ENCODE measurements at regions not wholly inside any gene's neighbourhood (a gene's known extent, or its start where the extent isn't known, plus 50 kb on each side); places are given as distances from the start of the nearest gene placed in this dataset.

- H3K4me1 ChIP-seq (ENCODE audit: control insufficient read depth, low read depth, low read length), result peaks cover 22% of the 10 kb centered on the region
- no peak overlapping the region for H3K9ac ChIP-seq (ENCODE audit: low read length)
- no peak overlapping the region for H3K4me3 ChIP-seq (ENCODE audit: low read length)
- peaks cover 19% of the 10 kb centered on the region for H3K27me3 ChIP-seq (ENCODE audit: control insufficient read depth, insufficient read depth, low read length)
- H3K27ac ChIP-seq (ENCODE audit: low read length), result no peak overlapping the region
- no peaks in the 10 kb centered on the region for H3K9me3 ChIP-seq (ENCODE audit: control insufficient read depth, low read depth, low read length)
- no peaks in the 10 kb centered on the region for H3K36me3 ChIP-seq (ENCODE audit: control insufficient read depth, low read depth, low read length)
These were observed 352.6 kb upstream of the FAM241A start for GRCh38 chr4:111792632-111793031.

GRCh38 chr4:111793433-111794091 lies 351.7 kb upstream of the FAM241A start:
- Histone ChIP-seq H3K36me3 (ENCODE audit: control insufficient read depth, low read depth, low read length) (no peaks in the 10 kb centered on the region), H3K4me3 (ENCODE audit: low read length) (no peak overlapping the region), H3K4me1 (ENCODE audit: control insufficient read depth, low read depth, low read length) (peaks cover 15% of the 10 kb centered on the region), H3K9ac (ENCODE audit: low read length) (no peak overlapping the region), H3K27ac (ENCODE audit: low read length) (no peak overlapping the region), H3K9me3 (ENCODE audit: control insufficient read depth, low read depth, low read length) (no peaks in the 10 kb centered on the region), H3K27me3 (ENCODE audit: control insufficient read depth, insufficient read depth, low read length) (peaks cover 14% of the 10 kb centered on the region)

GRCh38 chr4:111797455-111798163 lies 347.6 kb upstream of the FAM241A start:
- Histone ChIP-seq H3K4me3 (ENCODE audit: low read length) (no peak overlapping the region), H3K27ac (ENCODE audit: low read length) (no peak overlapping the region), H3K27me3 (ENCODE audit: control insufficient read depth, insufficient read depth, low read length) (no peaks in the 10 kb centered on the region), H3K9ac (ENCODE audit: low read length) (no peak overlapping the region), H3K4me1 (ENCODE audit: control insufficient read depth, low read depth, low read length) (peaks cover 15% of the 10 kb centered on the region), H3K36me3 (ENCODE audit: control insufficient read depth, low read depth, low read length) (no peaks in the 10 kb centered on the region), H3K9me3 (ENCODE audit: control insufficient read depth, low read depth, low read length) (no peaks in the 10 kb centered on the region)

GRCh38 chr4:111798840-111799239 lies 346.4 kb upstream of the FAM241A start:
- Histone ChIP-seq H3K9me3 (ENCODE audit: control insufficient read depth, low read depth, low read length) (no peaks in the 10 kb centered on the region), H3K27me3 (ENCODE audit: control insufficient read depth, insufficient read depth, low read length) (no peaks in the 10 kb centered on the region), H3K9ac (ENCODE audit: low read length) (no peak overlapping the region), H3K36me3 (ENCODE audit: control insufficient read depth, low read depth, low read length) (no peaks in the 10 kb centered on the region), H3K4me1 (ENCODE audit: control insufficient read depth, low read depth, low read length) (peaks cover 3% of the 10 kb centered on the region), H3K27ac (ENCODE audit: low read length) (no peak overlapping the region), H3K4me3 (ENCODE audit: low read length) (no peak overlapping the region)

- Histone ChIP-seq H3K9me3 (ENCODE audit: control insufficient read depth, low read depth, low read length) (no peaks in the 10 kb centered on the region), H3K27me3 (ENCODE audit: control insufficient read depth, insufficient read depth, low read length) (peaks cover 2% of the 10 kb centered on the region), H3K9ac (ENCODE audit: low read length) (no peak overlapping the region), H3K27ac (ENCODE audit: low read length) (no peak overlapping the region), H3K36me3 (ENCODE audit: control insufficient read depth, low read depth, low read length) (no peaks in the 10 kb centered on the region), H3K4me3 (ENCODE audit: low read length) (no peak overlapping the region), H3K4me1 (ENCODE audit: control insufficient read depth, low read depth, low read length) (no peaks in the 10 kb centered on the region)
These were observed 344.7 kb upstream of the FAM241A start for GRCh38 chr4:111800551-111800950.

GRCh38 chr4:111802191-111802590 lies 343.1 kb upstream of the FAM241A start:
- Histone ChIP-seq H3K27ac (ENCODE audit: low read length) (no peak overlapping the region), H3K4me1 (ENCODE audit: control insufficient read depth, low read depth, low read length) (no peaks in the 10 kb centered on the region), H3K36me3 (ENCODE audit: control insufficient read depth, low read depth, low read length) (no peaks in the 10 kb centered on the region), H3K9ac (ENCODE audit: low read length) (no peak overlapping the region), H3K27me3 (ENCODE audit: control insufficient read depth, insufficient read depth, low read length) (peaks cover 18% of the 10 kb centered on the region), H3K4me3 (ENCODE audit: low read length) (no peak overlapping the region), H3K9me3 (ENCODE audit: control insufficient read depth, low read depth, low read length) (no peaks in the 10 kb centered on the region)

GRCh38 chr4:111806331-111806730 lies 338.9 kb upstream of the FAM241A start:
- Histone ChIP-seq H3K4me3 (ENCODE audit: low read length) (no peak overlapping the region), H3K36me3 (ENCODE audit: control insufficient read depth, low read depth, low read length) (no peaks in the 10 kb centered on the region), H3K4me1 (ENCODE audit: control insufficient read depth, low read depth, low read length) (peaks cover 10% of the 10 kb centered on the region), H3K9me3 (ENCODE audit: control insufficient read depth, low read depth, low read length) (no peaks in the 10 kb centered on the region), H3K27ac (ENCODE audit: low read length) (no peak overlapping the region), H3K27me3 (ENCODE audit: control insufficient read depth, insufficient read depth, low read length) (peaks cover 60% of the 10 kb centered on the region), H3K9ac (ENCODE audit: low read length) (no peak overlapping the region)

GRCh38 chr4:111807576-111807975 lies 337.7 kb upstream of the FAM241A start:
- H3K4me3 ChIP-seq (ENCODE audit: low read length), result no peak overlapping the region
- H3K27ac ChIP-seq (ENCODE audit: low read length), result no peak overlapping the region
- peaks cover 70% of the 10 kb centered on the region for H3K27me3 ChIP-seq (ENCODE audit: control insufficient read depth, insufficient read depth, low read length)
- H3K9ac ChIP-seq (ENCODE audit: low read length), result no peak overlapping the region
- no peaks in the 10 kb centered on the region for H3K9me3 ChIP-seq (ENCODE audit: control insufficient read depth, low read depth, low read length)
- H3K36me3 ChIP-seq (ENCODE audit: control insufficient read depth, low read depth, low read length), result no peaks in the 10 kb centered on the region
- H3K4me1 ChIP-seq (ENCODE audit: control insufficient read depth, low read depth, low read length), result peaks cover 10% of the 10 kb centered on the region

GRCh38 chr4:111808174-111808573 lies 337.1 kb upstream of the FAM241A start:
- H3K27ac ChIP-seq (ENCODE audit: low read length), result no peak overlapping the region
- no peaks in the 10 kb centered on the region for H3K9me3 ChIP-seq (ENCODE audit: control insufficient read depth, low read depth, low read length)
- H3K4me1 ChIP-seq (ENCODE audit: control insufficient read depth, low read depth, low read length), result peaks cover 10% of the 10 kb centered on the region
- no peak overlapping the region for H3K9ac ChIP-seq (ENCODE audit: low read length)
- H3K4me3 ChIP-seq (ENCODE audit: low read length), result no peak overlapping the region
- no peaks in the 10 kb centered on the region for H3K36me3 ChIP-seq (ENCODE audit: control insufficient read depth, low read depth, low read length)
- H3K27me3 ChIP-seq (ENCODE audit: control insufficient read depth, insufficient read depth, low read length), result peaks cover 70% of the 10 kb centered on the region

GRCh38 chr4:111811661-111812060 lies 333.6 kb upstream of the FAM241A start:
- H3K4me3 ChIP-seq (ENCODE audit: low read length), result no peak overlapping the region
- no peak overlapping the region for H3K27ac ChIP-seq (ENCODE audit: low read length)
- no peaks in the 10 kb centered on the region for H3K9me3 ChIP-seq (ENCODE audit: control insufficient read depth, low read depth, low read length)
- no peak overlapping the region for H3K9ac ChIP-seq (ENCODE audit: low read length)
- H3K27me3 ChIP-seq (ENCODE audit: control insufficient read depth, insufficient read depth, low read length), result peaks cover 57% of the 10 kb centered on the region
- no peaks in the 10 kb centered on the region for H3K36me3 ChIP-seq (ENCODE audit: control insufficient read depth, low read depth, low read length)
- peaks cover 10% of the 10 kb centered on the region for H3K4me1 ChIP-seq (ENCODE audit: control insufficient read depth, low read depth, low read length)

GRCh38 chr4:111812114-111812513 lies 333.1 kb upstream of the FAM241A start:
- H3K36me3 ChIP-seq (ENCODE audit: control insufficient read depth, low read depth, low read length), result no peaks in the 10 kb centered on the region
- no peak overlapping the region for H3K27ac ChIP-seq (ENCODE audit: low read length)
- no peak overlapping the region for H3K9ac ChIP-seq (ENCODE audit: low read length)
- no peaks in the 10 kb centered on the region for H3K9me3 ChIP-seq (ENCODE audit: control insufficient read depth, low read depth, low read length)
- H3K27me3 ChIP-seq (ENCODE audit: control insufficient read depth, insufficient read depth, low read length), result peaks cover 53% of the 10 kb centered on the region
- H3K4me1 ChIP-seq (ENCODE audit: control insufficient read depth, low read depth, low read length), result peaks cover 10% of the 10 kb centered on the region
- no peak overlapping the region for H3K4me3 ChIP-seq (ENCODE audit: low read length)

GRCh38 chr4:111812760-111813159 lies 332.5 kb upstream of the FAM241A start:
- Histone ChIP-seq H3K27ac (ENCODE audit: low read length) (no peak overlapping the region), H3K36me3 (ENCODE audit: control insufficient read depth, low read depth, low read length) (no peaks in the 10 kb centered on the region), H3K9me3 (ENCODE audit: control insufficient read depth, low read depth, low read length) (no peaks in the 10 kb centered on the region), H3K4me1 (ENCODE audit: control insufficient read depth, low read depth, low read length) (peaks cover 9% of the 10 kb centered on the region), H3K27me3 (ENCODE audit: control insufficient read depth, insufficient read depth, low read length) (peaks cover 46% of the 10 kb centered on the region), H3K9ac (ENCODE audit: low read length) (no peak overlapping the region), H3K4me3 (ENCODE audit: low read length) (no peak overlapping the region)
